ENCODE measurements at regions not wholly inside any gene's neighbourhood (a gene's known extent, or its start where the extent isn't known, plus 50 kb on each side); places are given as distances from the start of the nearest gene placed in this dataset.
A peak's percentile ranks its signal among the peaks of the same experiment; 100 is the strongest.

GRCh38 chr15:70251246-70251990, 153.7 kb upstream of the TLE3 start:
- H3K4me3 Mint-ChIP-seq: no peak overlapping the region
- no peak for DNase-seq (ENCODE audit: low spot score in 2 of 2, unreplicated experiment in 2 of 2)
- no peaks in the 10 kb centered on the region for H3K9me3 Mint-ChIP-seq
- TF ChIP-seq CTCF (IDR thresholded peaks at IDR 0.05; ENCODE audit: unreplicated experiment): no peak
- peak overlapping the region; percentile 34 for H3K27ac Mint-ChIP-seq
- H3K36me3 Mint-ChIP-seq: no peaks in the 10 kb centered on the region
- no peaks in the 10 kb centered on the region for H3K27me3 Mint-ChIP-seq (ENCODE audit: low read depth)
- H3K4me1 Mint-ChIP-seq: peaks cover 49% of the 10 kb centered on the region

- H3K27ac Mint-ChIP-seq: peak overlapping the region; percentile 34
- H3K27me3 Mint-ChIP-seq (ENCODE audit: low read depth): no peaks in the 10 kb centered on the region
Observed at GRCh38 chr15:70250208-70251201, 152.8 kb upstream of the TLE3 start.

GRCh38 chr15:70249616-70250015, 151.9 kb upstream of the TLE3 start:
- H3K4me1 Mint-ChIP-seq: peaks cover 48% of the 10 kb centered on the region
- H3K36me3 Mint-ChIP-seq: no peaks in the 10 kb centered on the region
- H3K27ac Mint-ChIP-seq: no peak overlapping the region
- H3K27me3 Mint-ChIP-seq (ENCODE audit: low read depth): no peaks in the 10 kb centered on the region
- TF ChIP-seq CTCF (IDR thresholded peaks at IDR 0.05; ENCODE audit: unreplicated experiment): no peak
- no peaks in the 10 kb centered on the region for H3K9me3 Mint-ChIP-seq
- no peak overlapping the region for H3K4me3 Mint-ChIP-seq
- no peak for DNase-seq (ENCODE audit: low spot score in 2 of 2, unreplicated experiment in 2 of 2)

More at GRCh38 chr15:70250208-70251201, 152.8 kb upstream of the TLE3 start:
- Mint-ChIP-seq H3K9me3 (no peaks in the 10 kb centered on the region), H3K4me1 (peaks cover 50% of the 10 kb centered on the region), H3K36me3 (no peaks in the 10 kb centered on the region), H3K4me3 (no peak overlapping the region)
- TF ChIP-seq CTCF (IDR thresholded peaks at IDR 0.05; ENCODE audit: unreplicated experiment): no peak
- DNase-seq (ENCODE audit: low spot score in 2 of 2, unreplicated experiment in 2 of 2): no peak

GRCh38 chr15:70248116-70249025, 150.7 kb upstream of the TLE3 start:
- H3K36me3 Mint-ChIP-seq: no peaks in the 10 kb centered on the region
- DNase-seq (ENCODE audit: low spot score in 2 of 2, unreplicated experiment in 2 of 2): no peak
- H3K9me3 Mint-ChIP-seq: no peaks in the 10 kb centered on the region
- no peak for TF ChIP-seq CTCF (IDR thresholded peaks at IDR 0.05; ENCODE audit: unreplicated experiment)
- H3K4me3 Mint-ChIP-seq: no peak overlapping the region
- peak overlapping the region; percentile 43 for H3K27ac Mint-ChIP-seq
- H3K4me1 Mint-ChIP-seq: peaks cover 50% of the 10 kb centered on the region
- no peaks in the 10 kb centered on the region for H3K27me3 Mint-ChIP-seq (ENCODE audit: low read depth)

GRCh38 chr15:70247281-70247680, 149.6 kb upstream of the TLE3 start:
- TF ChIP-seq CTCF (IDR thresholded peaks at IDR 0.05; ENCODE audit: unreplicated experiment): no peak
- Mint-ChIP-seq H3K9me3 (no peaks in the 10 kb centered on the region), H3K27me3 (ENCODE audit: low read depth) (no peaks in the 10 kb centered on the region), H3K36me3 (no peaks in the 10 kb centered on the region), H3K4me1 (peaks cover 56% of the 10 kb centered on the region), H3K4me3 (no peak overlapping the region), H3K27ac (no peak overlapping the region)
- no peak for DNase-seq (ENCODE audit: low spot score in 2 of 2, unreplicated experiment in 2 of 2)
